HG03175 (cell line): ENCODE measurements at regions not wholly inside any gene's neighbourhood (a gene's known extent, or its start where the extent isn't known, plus 50 kb on each side); places are given as distances from the start of the nearest gene placed in this dataset.

Experiments used
- ATAC-seq: cut with Tn5 transposase; IDR thresholded peaks from one replicate; pipeline ENCODE4 v1.9.1; 2021; ENCODE audit warnings: mild to moderate bottlenecking, moderate library complexity; ENCODE audit not compliant: unreplicated experiment

GRCh38 chr11:98561877-98562395 lies 458.8 kb upstream of the CNTN5 start:
- no peak for ATAC-seq

- no peak for ATAC-seq
These were observed 456.5 kb upstream of the CNTN5 start for GRCh38 chr11:98564233-98564632.

- no peak for ATAC-seq
These were observed 455.9 kb upstream of the CNTN5 start for GRCh38 chr11:98564881-98565280.

- ATAC-seq: no peak
These were observed 455.4 kb upstream of the CNTN5 start for GRCh38 chr11:98565311-98565710.

- no peak for ATAC-seq
These were observed 453.8 kb upstream of the CNTN5 start for GRCh38 chr11:98566978-98567377.

- ATAC-seq: no peak
These were observed 452.7 kb upstream of the CNTN5 start for GRCh38 chr11:98568013-98568412.

- ATAC-seq: no peak
These were observed 447.8 kb upstream of the CNTN5 start for GRCh38 chr11:98572941-98573340.

GRCh38 chr11:98587884-98588283 lies 432.9 kb upstream of the CNTN5 start:
- no peak for ATAC-seq

GRCh38 chr11:98589967-98590366 lies 430.8 kb upstream of the CNTN5 start:
- no peak for ATAC-seq

GRCh38 chr11:98600103-98600502 lies 420.6 kb upstream of the CNTN5 start:
- no peak for ATAC-seq

GRCh38 chr11:98600786-98601773 lies 419.7 kb upstream of the CNTN5 start:
- ATAC-seq: no peak

GRCh38 chr11:98616098-98616655 lies 404.6 kb upstream of the CNTN5 start:
- ATAC-seq: no peak

GRCh38 chr11:98621767-98622166 lies 399.0 kb upstream of the CNTN5 start:
- no peak for ATAC-seq

GRCh38 chr11:98625526-98625925 lies 395.2 kb upstream of the CNTN5 start:
- ATAC-seq: no peak

GRCh38 chr11:98630736-98631135 lies 390.0 kb upstream of the CNTN5 start:
- no peak for ATAC-seq

- ATAC-seq: no peak
These were observed 363.0 kb upstream of the CNTN5 start for GRCh38 chr11:98657711-98658110.

- ATAC-seq: no peak
These were observed 361.3 kb upstream of the CNTN5 start for GRCh38 chr11:98659431-98659830.

- no peak for ATAC-seq
These were observed 346.4 kb upstream of the CNTN5 start for GRCh38 chr11:98674390-98674789.

GRCh38 chr11:98679673-98680072 lies 341.1 kb upstream of the CNTN5 start:
- no peak for ATAC-seq

GRCh38 chr11:98701541-98701940 lies 319.2 kb upstream of the CNTN5 start:
- no peak for ATAC-seq

- ATAC-seq: no peak
These were observed 316.8 kb upstream of the CNTN5 start for GRCh38 chr11:98703779-98704556.
